C4-2B (cell line): ENCODE measurements at regions not wholly inside any gene's neighbourhood (a gene's known extent, or its start where the extent isn't known, plus 50 kb on each side); places are given as distances from the start of the nearest gene placed in this dataset.

Experiments
- CTCF ChIP-seq: fragments of 450-650 bp; conservative IDR thresholded peaks from 2 replicates; pipeline ENCODE4 v1.5.1; 2017; ENCODE audit warnings: mild to moderate bottlenecking
- ZFX ChIP-seq: fragments of 450-650 bp; IDR thresholded peaks from 2 replicates; pipeline ENCODE4 v1.6.1; 2017

- TF ChIP-seq CTCF (no peak), ZFX (no peak)
Measured at GRCh38 chr18:70621710-70622109, 332.9 kb downstream of the SOCS6 start.
